GM12892 (cell line): ENCODE measurements at regions not wholly inside any gene's neighbourhood (a gene's known extent, or its start where the extent isn't known, plus 50 kb on each side); places are given as distances from the start of the nearest gene placed in this dataset.
"Not testable (repeated sequence)": the region's sequence is repeated elsewhere in the genome, so short reads cannot be mapped to it uniquely, and the experiment has no call there.

Experiments used
- DNase-seq: peaks from one replicate; pipeline ENCODE4 v3.0.0; 2011; ENCODE audit not compliant: insufficient read length
- FAIRE-seq: peaks from 2 replicates; lab custom pipeline; 2011; peaks lifted over from hg19 to GRCh38; lab: Jason Lieb, UNC

- not testable (repeated sequence) for DNase-seq, FAIRE-seq
These were observed 306.8 kb upstream of the NOTCH2NLA start for GRCh38 chr1:146535575-146535974.

- not testable (repeated sequence) for FAIRE-seq, DNase-seq
These were observed 302.1 kb upstream of the NOTCH2NLA start for GRCh38 chr1:146530958-146531357.

- FAIRE-seq, DNase-seq: not testable (repeated sequence)
These were observed 294.0 kb upstream of the NOTCH2NLA start for GRCh38 chr1:146522812-146523211.

- not testable (repeated sequence) for DNase-seq, FAIRE-seq
These were observed 293.5 kb upstream of the NOTCH2NLA start for GRCh38 chr1:146522345-146522744.

GRCh38 chr1:146521804-146522203, 293.0 kb upstream of the NOTCH2NLA start:
- FAIRE-seq, DNase-seq: not testable (repeated sequence)

GRCh38 chr1:146513754-146514153, 284.9 kb upstream of the NOTCH2NLA start:
- not testable (repeated sequence) for FAIRE-seq, DNase-seq

DNA sequence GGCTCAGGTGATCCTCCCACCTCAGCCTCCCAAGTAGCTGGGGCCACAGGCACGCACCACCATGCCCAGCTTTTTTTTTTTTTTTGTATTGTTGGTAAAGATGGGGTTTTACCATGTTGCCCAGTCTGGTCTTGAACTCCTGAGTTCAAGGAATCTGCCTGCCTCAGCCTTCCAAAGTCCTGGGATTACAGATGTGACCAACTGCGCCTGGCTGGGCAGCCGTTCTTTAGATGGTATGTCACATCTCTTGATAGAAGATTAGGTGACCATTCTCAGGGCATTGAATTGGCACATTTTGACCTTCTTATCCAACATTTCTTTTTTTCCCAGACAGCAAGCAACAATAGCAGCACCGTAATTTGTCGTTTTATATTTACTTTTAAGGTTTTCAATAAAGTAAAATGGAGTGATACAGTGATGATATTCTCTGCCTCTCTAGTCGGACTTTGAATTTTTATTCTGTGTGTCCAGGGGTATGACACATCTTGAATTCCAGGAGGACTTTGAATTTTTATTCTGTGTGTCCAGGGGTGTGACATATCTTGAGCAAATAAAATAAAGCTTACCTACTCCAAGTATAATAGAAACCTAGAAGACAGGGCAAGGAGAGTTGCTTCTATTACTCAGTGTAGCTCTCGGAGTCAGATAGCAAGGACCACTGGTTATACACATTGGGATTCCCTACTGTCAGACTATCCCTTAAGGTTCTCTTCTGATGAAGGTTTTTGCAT, 282.4 kb upstream of the NOTCH2NLA start:
- DNase-seq, FAIRE-seq: not testable (repeated sequence)

- not testable (repeated sequence) for FAIRE-seq, DNase-seq
These were observed 281.6 kb upstream of the NOTCH2NLA start for GRCh38 chr1:146510248-146510983.

DNA sequence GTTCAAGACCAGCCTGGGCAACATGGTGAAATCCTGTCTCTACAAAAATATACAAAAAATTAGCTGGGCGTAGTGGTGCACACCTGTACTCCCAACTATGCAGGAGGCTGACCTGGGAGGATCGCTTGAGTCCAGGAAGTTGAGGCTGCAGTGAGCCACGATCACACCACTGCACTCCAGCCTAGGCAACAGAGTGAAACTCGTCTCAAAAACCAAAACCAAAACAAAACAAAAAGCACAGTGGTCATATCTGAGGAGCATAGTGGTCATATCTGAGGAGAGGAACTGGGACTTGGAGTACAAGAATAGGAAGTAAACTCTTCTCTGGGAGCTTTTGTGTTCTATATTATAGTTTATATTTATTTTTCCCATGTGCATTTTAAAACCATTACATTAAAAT, 275.3 kb upstream of the NOTCH2NLA start:
- not testable (repeated sequence) for DNase-seq, FAIRE-seq

DNA sequence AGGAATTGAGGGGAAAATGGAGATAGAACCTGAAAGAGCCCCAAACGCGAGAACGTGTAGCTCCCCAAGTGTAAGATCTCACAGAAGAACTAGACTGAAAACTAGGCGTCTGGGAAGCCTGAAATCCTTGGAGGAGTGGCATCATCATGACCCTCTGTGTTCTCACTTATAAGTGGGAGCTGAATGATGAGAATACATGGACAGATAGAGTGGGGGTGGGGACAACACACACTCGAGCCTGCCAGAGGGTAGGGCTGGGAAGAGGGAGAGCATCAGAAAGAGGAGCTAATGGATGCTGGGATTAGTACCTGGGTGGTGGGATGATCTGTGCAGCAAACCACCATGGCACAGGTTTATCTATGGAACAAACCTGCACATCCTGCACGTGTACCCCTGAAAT, 258.7 kb upstream of the NOTCH2NLA start:
- not testable (repeated sequence) for FAIRE-seq, DNase-seq

- not testable (repeated sequence) for FAIRE-seq, DNase-seq
These were observed 258.3 kb upstream of the NOTCH2NLA start for GRCh38 chr1:146487155-146487554.

DNA sequence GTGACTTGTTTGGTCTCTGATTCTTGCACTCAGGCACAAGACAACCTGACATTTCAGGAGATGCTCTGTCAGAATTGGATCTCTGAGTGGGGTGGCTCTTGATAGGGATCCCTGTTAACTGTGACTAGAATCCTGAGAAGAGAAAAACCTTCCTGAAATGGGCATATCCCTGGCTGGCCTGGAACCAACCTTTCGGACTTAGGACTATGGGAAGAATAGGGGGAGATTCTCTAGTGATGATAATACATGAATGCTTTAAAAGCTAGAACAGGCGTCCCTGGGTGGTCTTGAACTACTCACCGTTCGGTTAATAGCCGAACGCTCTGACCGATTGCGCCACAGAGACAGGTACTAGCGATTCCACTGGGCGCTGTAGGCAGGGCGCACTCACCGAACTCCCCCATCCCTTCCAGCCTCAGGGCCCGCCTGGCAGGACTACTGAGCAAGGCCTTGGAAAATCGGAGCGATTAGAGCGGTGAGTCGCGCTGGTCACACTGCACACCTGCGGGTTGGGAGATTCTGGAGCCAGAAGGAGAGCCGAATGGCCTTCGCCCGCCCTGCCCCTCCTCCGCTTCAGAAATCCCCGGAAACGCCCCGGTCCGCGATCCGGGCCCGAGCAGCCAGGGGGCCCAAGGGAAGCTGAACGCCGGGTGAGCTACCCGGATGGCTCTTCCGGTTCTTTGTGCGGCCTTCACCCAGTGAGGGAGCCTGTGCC, 257.6 kb upstream of the NOTCH2NLA start:
- FAIRE-seq, DNase-seq: not testable (repeated sequence)

- FAIRE-seq, DNase-seq: not testable (repeated sequence)
These were observed 255.4 kb upstream of the NOTCH2NLA start for GRCh38 chr1:146484195-146484594.

- not testable (repeated sequence) for FAIRE-seq, DNase-seq
These were observed 250.4 kb upstream of the NOTCH2NLA start for GRCh38 chr1:146479188-146479587.

DNA sequence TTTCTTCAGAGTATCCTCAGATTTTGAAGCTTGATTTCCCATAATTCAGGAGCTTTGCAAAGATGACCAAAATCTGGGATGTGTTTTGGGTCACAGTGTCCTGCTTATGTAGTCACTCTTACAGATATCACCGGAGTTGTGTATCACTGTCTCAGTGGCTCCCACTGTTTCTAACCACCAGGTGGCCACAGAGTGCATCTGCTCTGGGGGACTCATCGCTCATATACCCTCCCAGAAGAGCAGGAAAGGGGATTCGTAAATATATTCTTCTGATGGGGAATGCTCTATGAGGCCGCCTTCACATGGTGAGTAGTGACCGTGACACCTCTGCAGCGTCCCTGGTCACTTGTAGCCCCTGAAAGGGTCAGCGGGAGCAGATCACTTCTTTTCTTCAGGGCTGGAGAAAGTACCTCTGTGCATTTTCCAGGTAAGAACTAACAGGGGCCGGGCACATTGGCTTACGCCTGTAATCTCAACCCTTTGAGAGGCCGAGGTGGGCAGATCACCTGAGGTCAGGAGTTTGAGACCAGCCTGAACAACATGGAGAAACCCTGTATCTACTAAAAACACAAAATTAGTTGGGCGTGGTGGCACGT, 249.4 kb upstream of the NOTCH2NLA start:
- FAIRE-seq, DNase-seq: not testable (repeated sequence)

DNA sequence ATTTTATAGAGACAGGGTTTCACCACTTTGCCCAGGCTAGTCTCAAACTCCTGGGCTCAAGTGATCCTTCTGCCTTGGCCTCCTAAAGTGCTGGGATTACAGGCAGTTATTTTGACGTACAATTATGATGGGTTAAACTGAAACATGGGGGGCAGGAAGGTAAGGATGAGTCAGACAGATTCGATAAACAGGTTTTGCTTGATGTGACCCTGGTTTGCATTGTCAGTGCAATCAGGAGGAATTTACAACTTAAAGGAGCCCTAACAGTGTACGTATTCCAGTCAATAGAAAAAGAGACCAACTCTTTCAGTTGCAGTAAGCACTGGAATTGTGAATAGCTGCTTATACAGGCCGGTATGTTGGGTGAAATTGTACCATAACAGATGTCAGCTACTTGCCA, 246.3 kb upstream of the NOTCH2NLA start:
- not testable (repeated sequence) for FAIRE-seq, DNase-seq

- DNase-seq, FAIRE-seq: not testable (repeated sequence)
These were observed 245.4 kb upstream of the NOTCH2NLA start for GRCh38 chr1:146474216-146474615.

DNA sequence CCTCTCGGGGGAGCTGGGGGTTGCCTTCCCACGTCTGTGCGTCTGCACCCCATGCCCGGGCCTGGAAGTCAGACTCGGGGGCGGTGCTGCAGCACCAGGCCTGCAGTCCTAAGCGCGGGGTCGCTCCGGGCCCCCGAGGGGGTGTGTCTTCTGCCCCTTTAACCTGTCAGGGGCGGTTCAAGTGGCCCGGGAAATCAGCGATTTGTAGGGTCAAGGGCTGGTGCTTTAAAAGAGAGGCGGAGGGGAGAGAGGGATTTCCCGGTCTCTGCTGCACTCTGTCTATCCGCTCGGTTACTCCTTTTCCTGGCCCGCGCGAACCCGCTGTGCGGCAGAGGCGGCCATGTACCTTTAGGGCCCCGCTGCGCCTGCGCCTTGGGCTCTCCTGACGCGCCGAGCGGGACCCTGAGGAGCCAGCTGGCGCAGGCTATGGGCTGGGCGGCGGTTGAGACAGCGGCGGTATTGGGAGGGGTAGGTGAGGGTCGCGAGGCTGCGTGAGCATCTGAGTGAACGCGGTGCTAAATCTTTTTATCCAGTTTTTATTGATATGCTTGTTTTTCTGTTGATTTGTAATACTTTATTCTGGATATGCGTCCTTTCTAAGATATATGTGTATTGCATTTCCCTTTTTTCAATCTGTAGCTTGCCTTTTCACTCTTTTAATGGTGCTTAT, 243.5 kb upstream of the NOTCH2NLA start:
- DNase-seq, FAIRE-seq: not testable (repeated sequence)

DNA sequence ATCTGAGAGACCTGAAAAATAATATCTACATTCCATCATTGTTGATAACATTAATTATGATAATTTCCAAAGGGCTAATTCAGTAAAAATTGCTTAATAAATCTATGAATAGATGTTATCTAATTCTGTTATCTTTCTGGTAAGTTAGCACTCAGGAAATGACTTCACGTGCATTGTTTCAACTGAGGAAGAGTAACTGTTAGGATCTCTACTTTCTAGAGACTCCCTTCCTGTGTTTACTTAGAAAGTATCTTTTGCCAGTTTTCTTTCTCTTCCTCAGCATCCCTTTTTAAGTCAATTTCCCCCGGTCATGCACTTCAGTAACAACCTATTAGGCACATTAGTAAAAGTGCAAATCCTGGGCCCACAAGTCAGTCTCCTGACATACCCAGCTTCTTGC, 231.1 kb upstream of the NOTCH2NLA start:
- FAIRE-seq, DNase-seq: not testable (repeated sequence)
